GM18511 (cell line): ENCODE measurements at regions not wholly inside any gene's neighbourhood (a gene's known extent, or its start where the extent isn't known, plus 50 kb on each side); places are given as distances from the start of the nearest gene placed in this dataset.

ENCODE experiments used
- ATAC-seq: cut with Tn5 transposase; IDR thresholded peaks from one replicate; pipeline ENCODE4 v1.9.1; 2021; ENCODE audit warnings: mild to moderate bottlenecking, moderate library complexity; ENCODE audit not compliant: unreplicated experiment

- ATAC-seq = no peak
Measured at GRCh38 chr2:74759986-74760385, 73.9 kb upstream of the HK2 start.

- ATAC-seq = no peak
Measured at GRCh38 chr2:74760875-74761630, 72.9 kb upstream of the HK2 start.

GRCh38 chr2:74762789-74763188 is 71.1 kb upstream of the HK2 start:
- no peak for ATAC-seq

- no peak for ATAC-seq
Measured at GRCh38 chr2:74763962-74764428, 69.9 kb upstream of the HK2 start.

GRCh38 chr2:74764429-74765272 is 69.3 kb upstream of the HK2 start:
- ATAC-seq = peak; percentile 54

GRCh38 chr2:74766780-74767179 is 67.1 kb upstream of the HK2 start:
- no peak for ATAC-seq

GRCh38 chr2:74767618-74768017 is 66.3 kb upstream of the HK2 start:
- no peak for ATAC-seq

- no peak for ATAC-seq
Measured at GRCh38 chr2:74768401-74768914, 65.5 kb upstream of the HK2 start.

- ATAC-seq = no peak
Measured at GRCh38 chr2:74772046-74772445, 61.9 kb upstream of the HK2 start.

- ATAC-seq = peak; percentile 74
Measured at GRCh38 chr2:74777161-74777900, 56.6 kb upstream of the HK2 start.

GRCh38 chr2:74778381-74779264 is 55.3 kb upstream of the HK2 start:
- ATAC-seq = no peak

GRCh38 chr2:74779265-74779558 is 54.7 kb upstream of the HK2 start:
- no peak for ATAC-seq

- no peak for ATAC-seq
Measured at GRCh38 chr2:74779587-74780135, 54.3 kb upstream of the HK2 start.
